ENCODE measurements at regions not wholly inside any gene's neighbourhood (a gene's known extent, or its start where the extent isn't known, plus 50 kb on each side); places are given as distances from the start of the nearest gene placed in this dataset.

GRCh38 chr2:41895334-41895664, 152.5 kb upstream of the PKDCC start:
- TF ChIP-seq TAF1 (IDR thresholded peaks at IDR 0.05; ENCODE audit: borderline replicate concordance, insufficient read depth, low read length) (no peak), FOXP2 (optimal IDR thresholded peaks at IDR 0.05; ENCODE audit: borderline replicate concordance, extremely low read depth, extremely low read length, insufficient read depth) (no peak), SIN3A (IDR thresholded peaks at IDR 0.05; ENCODE audit: borderline replicate concordance, insufficient read depth, low read length) (no peak), POLR2AphosphoS5 (IDR thresholded peaks at IDR 0.05; ENCODE audit: low read depth, low read length) (no peak)
- TF ChIP-seq, protein P1, sequence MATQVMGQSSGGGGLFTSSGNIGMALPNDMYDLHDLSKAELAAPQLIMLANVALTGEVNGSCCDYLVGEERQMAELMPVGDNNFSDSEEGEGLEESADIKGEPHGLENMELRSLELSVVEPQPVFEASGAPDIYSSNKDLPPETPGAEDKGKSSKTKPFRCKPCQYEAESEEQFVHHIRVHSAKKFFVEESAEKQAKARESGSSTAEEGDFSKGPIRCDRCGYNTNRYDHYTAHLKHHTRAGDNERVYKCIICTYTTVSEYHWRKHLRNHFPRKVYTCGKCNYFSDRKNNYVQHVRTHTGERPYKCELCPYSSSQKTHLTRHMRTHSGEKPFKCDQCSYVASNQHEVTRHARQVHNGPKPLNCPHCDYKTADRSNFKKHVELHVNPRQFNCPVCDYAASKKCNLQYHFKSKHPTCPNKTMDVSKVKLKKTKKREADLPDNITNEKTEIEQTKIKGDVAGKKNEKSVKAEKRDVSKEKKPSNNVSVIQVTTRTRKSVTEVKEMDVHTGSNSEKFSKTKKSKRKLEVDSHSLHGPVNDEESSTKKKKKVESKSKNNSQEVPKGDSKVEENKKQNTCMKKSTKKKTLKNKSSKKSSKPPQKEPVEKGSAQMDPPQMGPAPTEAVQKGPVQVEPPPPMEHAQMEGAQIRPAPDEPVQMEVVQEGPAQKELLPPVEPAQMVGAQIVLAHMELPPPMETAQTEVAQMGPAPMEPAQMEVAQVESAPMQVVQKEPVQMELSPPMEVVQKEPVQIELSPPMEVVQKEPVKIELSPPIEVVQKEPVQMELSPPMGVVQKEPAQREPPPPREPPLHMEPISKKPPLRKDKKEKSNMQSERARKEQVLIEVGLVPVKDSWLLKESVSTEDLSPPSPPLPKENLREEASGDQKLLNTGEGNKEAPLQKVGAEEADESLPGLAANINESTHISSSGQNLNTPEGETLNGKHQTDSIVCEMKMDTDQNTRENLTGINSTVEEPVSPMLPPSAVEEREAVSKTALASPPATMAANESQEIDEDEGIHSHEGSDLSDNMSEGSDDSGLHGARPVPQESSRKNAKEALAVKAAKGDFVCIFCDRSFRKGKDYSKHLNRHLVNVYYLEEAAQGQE (IDR thresholded peaks at IDR 0.05; ENCODE audit: insufficient read depth in 1 of 2, low read depth in 2 of 2, low read length in 2 of 2) = no peak

DNA sequence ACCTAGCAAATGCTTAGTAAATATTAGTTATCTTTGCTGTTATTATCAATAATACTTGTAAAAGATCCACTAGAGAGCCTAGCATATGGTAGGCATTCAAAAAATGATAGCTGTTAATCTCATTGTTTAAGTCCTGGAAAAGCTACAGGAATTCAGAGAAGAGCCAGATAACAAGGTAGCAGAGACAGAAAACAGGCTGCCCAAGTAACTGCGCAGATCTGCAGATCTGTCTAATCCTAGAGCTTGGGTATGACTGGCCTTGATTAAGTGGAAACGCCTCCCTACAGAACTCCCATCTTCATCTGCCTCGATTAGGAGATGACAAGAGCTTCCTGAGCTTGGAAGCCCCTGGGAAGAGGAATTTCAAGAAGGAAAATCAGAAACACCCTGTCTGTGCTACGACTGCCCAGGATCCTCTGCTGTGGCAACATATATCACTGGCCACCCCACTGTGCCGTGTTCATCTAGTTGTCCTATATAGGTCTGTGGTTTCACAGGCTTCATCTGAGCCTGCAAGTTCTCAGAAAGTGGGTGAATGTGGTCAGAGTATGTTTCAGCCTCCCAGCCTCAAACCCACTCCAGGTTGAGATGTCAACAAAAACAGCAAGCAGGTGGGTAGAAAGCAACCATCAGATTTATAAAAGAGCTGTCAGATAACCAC, 151.5 kb upstream of the PKDCC start:
- TF ChIP-seq, protein P1 (IDR thresholded peaks at IDR 0.05; ENCODE audit: insufficient read depth in 1 of 2, low read depth in 2 of 2, low read length in 2 of 2) = no peak
- TF ChIP-seq SIN3A (IDR thresholded peaks at IDR 0.05; ENCODE audit: borderline replicate concordance, insufficient read depth, low read length) = no peak
- no peak for TF ChIP-seq FOXP2 (optimal IDR thresholded peaks at IDR 0.05; ENCODE audit: borderline replicate concordance, extremely low read depth, extremely low read length, insufficient read depth)
- no peak for TF ChIP-seq TAF1 (IDR thresholded peaks at IDR 0.05; ENCODE audit: borderline replicate concordance, insufficient read depth, low read length)
- no peak for TF ChIP-seq POLR2AphosphoS5 (IDR thresholded peaks at IDR 0.05; ENCODE audit: low read depth, low read length)

DNA sequence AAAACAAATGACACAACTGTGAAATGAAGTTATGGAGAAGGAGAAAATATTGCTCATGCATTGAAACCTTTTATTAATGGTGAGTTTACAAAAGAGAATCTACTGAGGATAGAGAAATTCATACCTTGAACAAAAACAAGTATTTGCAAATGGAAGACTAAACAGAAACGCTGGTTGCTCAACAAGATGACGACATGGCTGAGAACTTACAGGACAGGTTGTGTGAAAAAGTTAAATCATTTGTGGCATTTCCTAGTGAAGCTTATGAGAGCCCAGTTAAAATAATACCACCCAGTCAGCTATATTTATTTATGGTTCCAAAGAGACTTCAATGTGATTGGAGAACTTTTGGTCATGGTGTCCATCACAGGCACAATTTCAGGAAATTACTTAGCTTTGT, 148.6 kb upstream of the PKDCC start:
- TF ChIP-seq, protein P1 (IDR thresholded peaks at IDR 0.05; ENCODE audit: insufficient read depth in 1 of 2, low read depth in 2 of 2, low read length in 2 of 2) = no peak
- no peak for TF ChIP-seq SIN3A (IDR thresholded peaks at IDR 0.05; ENCODE audit: borderline replicate concordance, insufficient read depth, low read length)
- no peak for TF ChIP-seq FOXP2 (optimal IDR thresholded peaks at IDR 0.05; ENCODE audit: borderline replicate concordance, extremely low read depth, extremely low read length, insufficient read depth)
- TF ChIP-seq POLR2AphosphoS5 (IDR thresholded peaks at IDR 0.05; ENCODE audit: low read depth, low read length) = no peak
- no peak for TF ChIP-seq TAF1 (IDR thresholded peaks at IDR 0.05; ENCODE audit: borderline replicate concordance, insufficient read depth, low read length)

DNA sequence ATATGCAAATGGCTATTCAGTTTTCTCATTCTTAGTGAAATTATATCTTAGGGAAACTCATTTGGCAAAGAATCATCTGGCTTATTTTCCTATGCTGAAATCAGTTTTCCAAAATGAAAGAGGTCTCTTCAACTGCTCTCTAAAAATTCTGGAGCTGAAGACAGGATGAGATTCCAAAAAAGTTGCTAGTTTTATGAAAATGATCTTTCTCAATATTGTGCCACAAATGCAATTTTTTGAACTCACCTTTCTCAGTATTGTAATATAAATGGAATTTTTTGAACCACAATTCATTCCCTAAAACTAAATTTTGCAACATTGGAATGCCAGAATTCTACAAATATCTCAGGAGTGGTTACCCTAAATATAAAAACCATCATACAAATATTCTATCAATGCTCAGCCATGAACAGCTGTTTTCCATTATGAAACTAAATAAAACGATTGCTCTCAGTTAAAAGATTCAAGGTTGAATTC, 147.7 kb upstream of the PKDCC start:
- TF ChIP-seq POLR2AphosphoS5 (IDR thresholded peaks at IDR 0.05; ENCODE audit: low read depth, low read length) (no peak), SIN3A (IDR thresholded peaks at IDR 0.05; ENCODE audit: borderline replicate concordance, insufficient read depth, low read length) (no peak), TAF1 (IDR thresholded peaks at IDR 0.05; ENCODE audit: borderline replicate concordance, insufficient read depth, low read length) (no peak), FOXP2 (optimal IDR thresholded peaks at IDR 0.05; ENCODE audit: borderline replicate concordance, extremely low read depth, extremely low read length, insufficient read depth) (no peak)
- TF ChIP-seq, protein P1 (IDR thresholded peaks at IDR 0.05; ENCODE audit: insufficient read depth in 1 of 2, low read depth in 2 of 2, low read length in 2 of 2) = no peak
